ENCODE measurements at regions not wholly inside any gene's neighbourhood (a gene's known extent, or its start where the extent isn't known, plus 50 kb on each side); places are given as distances from the start of the nearest gene placed in this dataset.

GRCh38 chr6:14530385-14530784, 412.8 kb downstream of the CD83 start:
- no peaks in the 10 kb centered on the region for H3K4me1 Mint-ChIP-seq
- no peak for TF ChIP-seq CTCF (conservative IDR thresholded peaks at IDR 0.05)
- H3K4me3 Mint-ChIP-seq: no peak overlapping the region
- H3K9me3 Mint-ChIP-seq: peaks cover 13% of the 10 kb centered on the region
- DNase-seq (ENCODE audit: low read depth, low spot score): no peak
- H3K27ac Mint-ChIP-seq (ENCODE audit: unreplicated experiment): no peak overlapping the region
- H3K27me3 Mint-ChIP-seq (ENCODE audit: low read depth): no peaks in the 10 kb centered on the region
- peaks cover 7% of the 10 kb centered on the region for H3K36me3 Mint-ChIP-seq (ENCODE audit: low read depth)

DNA sequence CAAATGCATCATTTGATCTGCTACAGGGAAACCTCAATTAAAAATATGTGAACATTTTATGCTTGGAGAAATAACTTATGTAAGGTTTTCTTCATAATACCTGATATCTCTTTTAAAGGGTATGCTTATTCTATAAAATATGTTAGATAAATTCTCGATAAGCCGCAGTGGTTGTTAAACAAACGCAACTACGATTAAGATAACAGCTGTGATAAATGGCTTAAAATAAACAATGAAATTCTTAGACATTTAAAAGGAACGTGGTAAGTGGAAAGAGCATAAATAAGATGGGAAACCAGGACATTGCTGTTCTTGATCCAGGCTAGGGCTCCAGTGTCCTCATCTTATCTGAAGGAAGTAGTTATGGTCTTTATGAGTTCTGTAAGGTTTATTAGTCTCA, 415.9 kb downstream of the CD83 start:
- H3K27me3 Mint-ChIP-seq (ENCODE audit: low read depth): no peaks in the 10 kb centered on the region
- no peaks in the 10 kb centered on the region for H3K36me3 Mint-ChIP-seq (ENCODE audit: low read depth)
- H3K4me3 Mint-ChIP-seq: no peak overlapping the region
- TF ChIP-seq CTCF (conservative IDR thresholded peaks at IDR 0.05): no peak
- peaks cover 5% of the 10 kb centered on the region for H3K9me3 Mint-ChIP-seq
- no peak overlapping the region for H3K27ac Mint-ChIP-seq (ENCODE audit: unreplicated experiment)
- H3K4me1 Mint-ChIP-seq: no peaks in the 10 kb centered on the region
- DNase-seq (ENCODE audit: low read depth, low spot score): no peak

- Mint-ChIP-seq H3K27me3 (ENCODE audit: low read depth) (no peaks in the 10 kb centered on the region), H3K4me1 (peaks cover 9% of the 10 kb centered on the region), H3K27ac (ENCODE audit: unreplicated experiment) (no peak overlapping the region), H3K9me3 (peaks cover 2% of the 10 kb centered on the region), H3K4me3 (no peak overlapping the region), H3K36me3 (ENCODE audit: low read depth) (no peaks in the 10 kb centered on the region)
- TF ChIP-seq CTCF (conservative IDR thresholded peaks at IDR 0.05): no peak
- no peak for DNase-seq (ENCODE audit: low read depth, low spot score)
These were observed 419.5 kb downstream of the CD83 start for GRCh38 chr6:14537030-14537429.

DNA sequence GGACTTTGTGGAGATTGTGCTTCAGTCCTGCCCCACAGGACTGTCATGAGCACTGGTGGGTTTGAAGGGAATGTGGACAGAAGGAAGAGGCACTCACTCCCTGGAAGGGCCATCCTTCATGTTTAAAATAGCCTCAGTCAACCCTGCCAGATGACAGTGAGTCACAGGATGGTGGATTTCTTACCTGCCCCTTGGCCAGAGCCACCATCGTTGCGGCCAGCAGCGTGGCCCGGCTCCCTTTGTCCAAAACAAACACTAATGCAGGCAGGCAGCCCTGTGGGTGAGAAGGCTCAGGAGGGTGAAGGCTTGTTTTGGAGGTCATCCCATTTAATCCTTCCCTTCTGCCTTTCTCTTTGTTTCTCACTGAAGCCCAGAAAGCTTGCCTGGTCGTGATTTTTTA, 422.7 kb downstream of the CD83 start:
- no peak for DNase-seq (ENCODE audit: low read depth, low spot score)
- no peaks in the 10 kb centered on the region for H3K36me3 Mint-ChIP-seq (ENCODE audit: low read depth)
- TF ChIP-seq CTCF (conservative IDR thresholded peaks at IDR 0.05): no peak
- H3K27me3 Mint-ChIP-seq (ENCODE audit: low read depth): no peaks in the 10 kb centered on the region
- no peak overlapping the region for H3K4me3 Mint-ChIP-seq
- H3K4me1 Mint-ChIP-seq: peaks cover 9% of the 10 kb centered on the region
- no peak overlapping the region for H3K27ac Mint-ChIP-seq (ENCODE audit: unreplicated experiment)
- H3K9me3 Mint-ChIP-seq: peaks cover 2% of the 10 kb centered on the region

GRCh38 chr6:14540810-14541540, 423.4 kb downstream of the CD83 start:
- H3K36me3 Mint-ChIP-seq (ENCODE audit: low read depth): no peaks in the 10 kb centered on the region
- peaks cover 9% of the 10 kb centered on the region for H3K4me1 Mint-ChIP-seq
- no peak overlapping the region for H3K4me3 Mint-ChIP-seq
- H3K9me3 Mint-ChIP-seq: peaks cover 2% of the 10 kb centered on the region
- no peak for TF ChIP-seq CTCF (conservative IDR thresholded peaks at IDR 0.05)
- H3K27ac Mint-ChIP-seq (ENCODE audit: unreplicated experiment): peak overlapping the region; percentile 12
- DNase-seq (ENCODE audit: low read depth, low spot score): no peak
- no peaks in the 10 kb centered on the region for H3K27me3 Mint-ChIP-seq (ENCODE audit: low read depth)
